Hepatic stellate cell (primary cell): ENCODE measurements at regions not wholly inside any gene's neighbourhood (a gene's known extent, or its start where the extent isn't known, plus 50 kb on each side); places are given as distances from the start of the nearest gene placed in this dataset.

Experiments used
- DNase-seq: peaks from one replicate; pipeline ENCODE4 v3.0.0; 2011; ENCODE audit warnings: low spot score

- no peak for DNase-seq
Observed at GRCh38 chr1:221201773-221202172, 322.5 kb downstream of the HLX start.

- peak; percentile 33 for DNase-seq
Observed at GRCh38 chr1:221203224-221204054, 324.2 kb downstream of the HLX start.

DNA sequence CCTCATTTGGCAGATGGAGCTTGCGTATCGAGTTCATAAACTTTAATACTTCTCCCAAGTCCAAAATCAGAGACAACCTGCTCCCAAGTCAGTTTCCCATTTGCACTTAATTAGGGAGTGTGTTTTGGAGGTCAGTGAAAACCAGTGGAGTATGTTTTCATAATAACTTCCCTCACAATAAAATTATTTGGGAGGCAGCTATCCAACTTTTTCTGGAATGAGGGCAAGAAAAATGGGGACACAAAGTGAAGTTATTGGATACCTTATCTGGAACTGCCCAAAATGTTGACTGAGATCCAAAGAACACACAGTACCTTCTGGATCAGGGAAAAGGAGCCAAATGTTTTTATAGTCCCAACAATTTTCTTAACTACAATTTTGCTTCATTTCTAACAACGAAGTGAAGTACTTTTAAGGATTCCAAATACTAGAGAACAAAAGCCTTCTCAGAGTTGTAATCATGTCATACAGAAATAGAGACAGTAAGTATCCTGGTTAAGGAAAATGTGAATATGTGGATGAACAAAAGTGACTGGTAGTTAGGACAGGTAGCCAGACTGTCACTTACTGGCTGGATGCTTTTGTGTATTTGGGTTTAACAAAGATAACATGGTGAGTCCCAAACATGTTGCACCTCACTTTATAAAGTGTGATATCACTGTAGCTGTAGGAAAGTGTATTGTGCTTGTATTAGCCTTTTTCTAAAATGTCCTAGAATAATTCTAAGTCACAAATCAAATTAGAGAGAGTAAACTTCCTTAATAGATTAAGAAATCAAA lies 325.0 kb downstream of the HLX start:
- no peak for DNase-seq

GRCh38 chr1:221206076-221206475 lies 326.8 kb downstream of the HLX start:
- no peak for DNase-seq

DNA sequence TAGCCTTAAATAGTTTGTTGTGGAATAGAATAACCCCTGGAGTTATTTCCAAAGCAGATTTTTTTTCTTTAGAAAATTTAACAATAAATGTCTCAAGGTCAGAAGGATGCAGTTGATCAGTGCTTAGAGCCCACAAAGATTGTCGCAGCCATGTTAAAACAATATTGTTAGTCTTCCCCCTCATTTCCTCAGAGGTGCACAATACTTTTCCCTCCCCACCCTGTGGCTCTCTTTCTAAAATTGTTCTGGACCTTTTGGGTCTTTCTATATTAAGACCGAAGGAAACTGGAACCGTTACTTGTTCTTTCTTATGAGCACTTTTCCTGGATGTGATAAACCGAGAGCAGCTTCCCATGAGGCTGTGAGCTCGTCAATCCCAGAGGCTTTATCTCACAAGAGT lies 333.7 kb downstream of the HLX start:
- DNase-seq: no peak

GRCh38 chr1:221217029-221217428 lies 337.8 kb downstream of the HLX start:
- peak; percentile 28 for DNase-seq

DNA sequence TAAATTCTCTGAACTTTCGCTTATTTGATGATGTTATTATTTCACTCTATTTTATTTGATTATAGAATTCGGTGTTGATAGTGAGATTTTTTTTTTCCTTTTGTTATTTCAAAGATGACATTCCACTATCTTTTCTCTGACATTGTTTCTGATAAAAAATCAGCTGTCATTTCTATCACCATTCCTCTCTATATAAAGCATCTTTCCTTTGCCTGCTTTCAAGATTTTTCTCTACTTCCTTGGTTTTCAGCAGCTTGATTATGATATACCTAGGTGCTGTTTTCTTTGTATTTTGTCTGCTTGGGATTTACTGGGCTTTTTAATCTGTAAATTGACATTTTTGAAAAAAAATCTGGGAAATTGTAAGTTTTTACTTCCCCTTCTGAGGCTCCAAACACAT lies 344.0 kb downstream of the HLX start:
- DNase-seq: no peak

- no peak for DNase-seq
Observed at GRCh38 chr1:221227460-221227859, 348.2 kb downstream of the HLX start.

- no peak for DNase-seq
Observed at GRCh38 chr1:221227872-221228337, 348.7 kb downstream of the HLX start.

DNA sequence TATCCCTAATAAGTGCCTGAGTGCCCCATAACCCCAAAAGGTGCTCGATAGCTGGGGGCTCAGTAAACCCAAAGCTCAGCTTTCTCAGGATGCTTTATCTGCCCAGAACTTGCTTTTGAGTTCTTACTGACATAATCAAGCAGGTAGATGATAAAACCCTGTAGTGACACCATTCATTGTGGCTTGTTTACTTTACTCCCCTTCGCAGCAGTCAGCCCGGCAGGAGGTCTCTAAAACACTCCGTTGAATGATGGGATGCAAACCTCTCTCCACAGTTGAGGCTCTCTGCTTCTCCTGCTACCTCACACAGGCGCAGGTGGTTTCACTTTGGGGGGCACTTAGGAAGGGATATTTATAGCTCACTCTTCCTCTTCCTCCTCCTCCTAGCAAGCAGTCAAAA lies 349.4 kb downstream of the HLX start:
- DNase-seq: no peak

DNA sequence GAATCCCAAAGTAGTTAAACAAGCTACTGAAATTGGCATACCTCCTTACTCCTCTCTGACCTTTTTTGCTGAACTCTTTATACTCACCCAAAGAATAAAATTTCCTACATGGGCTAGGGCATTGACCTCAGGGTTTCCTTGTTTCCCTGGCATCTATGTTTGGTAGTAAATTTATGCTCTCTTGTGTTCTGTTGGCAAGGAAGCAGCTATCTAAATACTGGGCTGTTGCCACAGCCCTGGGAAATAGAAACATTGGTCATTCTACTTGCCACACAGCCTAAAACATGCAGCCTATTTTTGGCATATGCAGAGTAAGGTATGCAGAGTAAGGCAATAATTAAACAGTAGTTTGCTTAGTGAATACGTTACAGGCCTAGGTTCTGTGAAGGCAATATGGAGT lies 351.4 kb downstream of the HLX start:
- DNase-seq: peak; percentile 35

DNA sequence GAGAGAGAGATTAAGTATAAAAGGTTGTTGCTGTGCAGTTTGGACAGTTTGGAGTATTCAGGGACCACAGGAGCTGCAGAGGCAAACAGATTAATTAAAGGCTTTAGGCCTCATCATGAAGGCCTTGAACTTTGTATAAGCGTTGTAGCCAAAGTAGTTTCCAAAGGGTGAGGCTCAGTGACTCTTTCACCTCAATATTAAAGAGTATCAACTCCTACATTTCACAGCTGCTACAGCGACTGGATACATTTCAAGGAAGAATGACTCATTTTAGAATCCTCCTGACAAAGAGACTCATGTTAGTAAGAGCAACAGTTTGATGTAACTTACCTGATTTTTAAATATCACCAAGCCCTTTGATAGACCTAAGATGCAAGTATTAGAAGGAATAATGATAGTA lies 355.5 kb downstream of the HLX start:
- no peak for DNase-seq

- DNase-seq: no peak
Observed at GRCh38 chr1:221237587-221237986, 358.3 kb downstream of the HLX start.

DNA sequence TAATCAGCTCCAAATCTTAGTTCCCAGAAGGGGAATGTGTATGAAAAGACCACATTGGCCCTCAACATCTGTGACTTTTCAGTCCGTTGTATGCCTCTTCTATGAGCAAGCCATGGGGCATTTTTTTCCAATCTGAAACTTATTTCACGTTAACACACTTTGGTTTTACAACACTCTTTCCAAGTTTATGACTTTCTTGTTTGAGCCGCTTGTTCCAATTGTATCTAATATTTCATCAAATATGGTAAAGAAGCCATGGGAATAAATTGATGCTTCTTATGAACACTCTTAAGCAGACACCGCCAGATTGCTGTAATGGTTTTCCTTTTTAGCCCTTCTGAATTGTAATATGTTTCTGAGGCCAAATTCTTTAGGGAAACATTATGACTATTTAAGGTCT lies 359.9 kb downstream of the HLX start:
- no peak for DNase-seq

DNA sequence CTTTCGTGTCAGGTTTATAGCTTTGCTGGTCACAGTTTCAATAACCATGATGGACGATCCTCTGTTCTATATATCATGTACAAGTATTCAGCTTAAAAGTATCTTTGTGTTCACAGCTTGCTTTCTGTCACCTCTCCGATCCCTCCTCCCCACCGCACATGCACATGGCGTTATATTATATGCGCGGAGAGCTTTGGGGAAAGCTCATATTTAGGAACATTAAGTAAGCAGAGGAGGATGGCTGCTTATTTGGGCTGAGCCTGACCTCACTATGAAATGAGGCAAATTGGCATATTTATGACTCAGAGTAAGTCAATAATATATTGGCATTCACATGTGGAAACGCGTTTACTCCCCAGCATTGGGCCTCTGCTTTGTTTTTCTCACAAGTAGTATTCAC lies 360.5 kb downstream of the HLX start:
- DNase-seq: no peak

DNA sequence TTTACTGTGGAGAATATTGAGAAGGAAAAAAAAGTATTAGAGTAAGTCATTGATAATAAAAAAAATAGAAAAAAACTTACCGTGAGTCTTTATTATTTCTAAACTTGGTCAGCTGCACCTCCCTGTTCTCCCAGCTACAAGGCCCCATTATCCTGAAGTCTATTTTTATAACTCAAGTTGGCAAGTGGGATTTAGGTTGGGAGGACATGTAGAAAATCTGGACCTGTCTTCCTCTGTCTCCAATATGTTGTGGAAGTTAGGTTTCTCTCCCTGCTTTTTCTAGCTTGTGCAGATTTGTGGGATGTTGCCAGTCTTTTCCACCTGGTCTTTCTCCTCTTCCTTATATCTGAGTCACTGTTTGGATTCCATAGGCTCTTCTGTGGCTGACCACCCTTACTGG lies 361.4 kb downstream of the HLX start:
- DNase-seq: no peak

DNA sequence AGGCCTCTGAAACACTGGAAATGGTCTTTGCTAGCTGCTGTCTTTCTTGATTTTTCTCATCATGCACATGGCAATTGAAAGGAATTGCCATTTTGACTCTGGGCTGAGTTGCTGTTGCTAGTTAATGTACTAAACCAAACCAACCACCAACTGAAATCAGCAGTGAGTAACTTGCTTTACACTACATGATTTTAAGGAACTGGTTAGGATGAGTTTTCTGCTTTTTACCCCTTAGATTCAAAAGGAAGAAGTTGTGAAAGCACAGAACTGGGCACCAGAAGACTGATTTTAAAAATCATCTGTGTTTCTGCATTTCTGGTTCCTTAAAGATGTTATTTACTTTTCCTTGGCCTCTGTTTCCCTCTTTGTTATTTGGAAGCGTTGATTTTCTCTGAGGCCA lies 361.9 kb downstream of the HLX start:
- DNase-seq: no peak

GRCh38 chr1:221241592-221241991 lies 362.3 kb downstream of the HLX start:
- DNase-seq: no peak

DNA sequence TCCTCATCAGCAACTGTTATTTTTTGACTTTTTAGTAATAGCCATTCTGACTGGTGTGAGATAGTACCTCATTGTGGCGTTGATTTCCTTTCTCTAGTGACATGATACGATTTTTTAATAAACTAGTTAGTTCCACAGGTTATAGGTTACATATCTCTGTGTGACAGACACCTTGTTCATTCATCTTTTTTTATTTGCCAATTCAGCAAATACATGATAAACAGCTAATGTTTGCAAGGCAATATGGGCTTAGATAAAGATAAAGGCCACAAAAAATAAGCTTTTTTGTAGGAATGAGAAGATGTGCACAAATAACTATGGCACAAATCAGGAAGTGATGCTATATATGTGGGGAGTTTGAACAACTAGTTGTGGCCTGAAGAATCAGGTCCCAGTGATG lies 366.8 kb downstream of the HLX start:
- no peak for DNase-seq

DNA sequence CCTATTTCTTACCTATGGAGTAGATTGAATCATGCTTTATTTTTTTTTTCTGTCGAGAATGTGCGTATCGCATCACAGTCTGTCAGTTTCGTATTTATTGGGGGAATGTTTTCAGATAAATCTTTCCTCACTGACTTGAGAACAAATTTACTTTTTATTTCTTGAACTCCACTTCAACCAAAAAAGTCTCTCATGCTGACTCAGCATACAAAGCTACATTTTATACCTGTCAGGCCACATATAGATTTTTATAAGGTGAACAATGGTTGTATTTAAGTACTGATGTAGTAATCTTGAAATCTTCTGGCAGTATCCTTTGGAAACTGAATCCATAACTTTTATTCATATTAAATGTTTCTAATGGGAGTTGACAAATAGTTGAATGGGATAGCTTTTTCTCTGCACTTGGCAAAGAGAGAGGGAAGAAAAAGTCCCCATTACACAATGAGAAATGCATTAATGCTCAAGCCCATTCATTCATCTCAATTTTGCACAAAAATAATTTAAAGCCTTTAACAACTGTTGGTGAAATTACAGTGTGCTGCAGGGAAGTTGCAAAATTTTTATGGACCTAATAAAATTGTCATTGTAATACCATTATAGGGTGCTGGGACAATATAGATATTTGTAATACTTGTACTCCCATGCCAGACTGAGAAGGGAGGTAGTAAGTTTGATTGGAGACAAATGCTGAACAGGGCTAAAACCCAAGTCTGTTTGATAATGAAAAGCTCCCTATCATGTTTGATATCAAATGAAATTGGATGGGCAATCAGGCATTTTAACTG lies 367.6 kb downstream of the HLX start:
- DNase-seq: no peak

- no peak for DNase-seq
Observed at GRCh38 chr1:221251580-221251979, 372.3 kb downstream of the HLX start.

- no peak for DNase-seq
Observed at GRCh38 chr1:221254813-221255212, 375.6 kb downstream of the HLX start.

DNA sequence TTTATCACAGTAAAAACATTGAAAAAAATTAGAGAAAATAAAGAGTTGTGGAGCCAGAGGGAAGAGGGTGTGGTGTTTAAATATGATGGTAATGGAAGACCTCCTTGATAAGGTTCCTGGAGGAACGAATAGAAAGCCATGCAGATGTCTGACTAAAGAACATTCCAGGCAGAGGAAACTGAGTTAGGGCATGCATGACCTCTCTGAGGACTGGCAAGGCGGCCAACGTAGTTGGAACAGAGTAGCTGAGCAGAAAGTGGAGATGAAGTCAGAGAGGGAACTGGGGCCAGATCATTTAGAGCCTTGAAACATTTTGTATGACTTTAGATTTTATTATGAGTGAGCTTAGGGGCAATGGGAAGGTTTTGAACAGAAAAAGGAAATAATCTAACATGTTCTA lies 377.5 kb downstream of the HLX start:
- no peak for DNase-seq
